HG03460 (cell line): ENCODE measurements at regions not wholly inside any gene's neighbourhood (a gene's known extent, or its start where the extent isn't known, plus 50 kb on each side); places are given as distances from the start of the nearest gene placed in this dataset.
"Not testable (repeated sequence)": the region's sequence is repeated elsewhere in the genome, so short reads cannot be mapped to it uniquely, and the experiment has no call there.

Source experiments
- ATAC-seq: cut with Tn5 transposase; IDR thresholded peaks from one replicate; pipeline ENCODE4 v1.9.1; 2021; ENCODE audit not compliant: unreplicated experiment

DNA sequence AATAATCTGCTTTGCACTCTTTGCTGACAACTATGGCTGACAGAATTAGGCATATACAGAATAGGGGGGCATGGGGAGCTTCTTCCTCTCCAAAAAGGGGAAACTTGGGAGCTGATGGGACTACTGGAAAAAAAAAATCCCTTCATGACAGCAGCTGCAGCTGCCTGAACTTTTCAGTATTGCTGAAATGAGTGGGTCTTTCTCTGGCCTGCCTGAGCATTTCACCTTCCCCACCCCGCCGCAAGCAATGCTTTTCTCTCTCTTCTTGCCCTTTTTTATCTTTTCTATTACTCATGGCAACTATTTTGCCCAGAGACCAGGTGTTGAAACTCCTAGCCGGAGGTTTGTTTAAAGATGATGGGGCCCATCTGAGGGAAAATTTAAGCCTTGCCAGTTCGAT, 244.9 kb downstream of the SEMA3D start:
- no peak for ATAC-seq

DNA sequence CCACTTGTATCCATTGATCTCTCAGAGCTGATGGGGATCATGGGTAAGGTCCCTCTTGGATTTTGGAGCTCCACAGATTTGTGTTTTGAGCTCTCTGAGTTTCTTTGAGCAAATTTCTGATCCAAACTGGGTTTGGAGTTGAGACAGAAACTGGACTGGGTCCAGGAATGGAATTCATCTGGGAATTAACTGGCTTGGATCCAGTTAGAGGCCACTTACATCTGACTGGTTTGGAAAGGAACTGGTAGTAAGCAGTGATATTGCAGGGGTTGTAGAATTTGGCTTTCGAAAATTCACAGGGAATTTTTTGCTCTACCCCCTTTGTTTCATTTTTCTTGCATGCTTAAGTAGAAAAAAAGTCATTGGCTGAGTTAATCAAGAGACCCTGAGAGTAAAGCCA, 245.6 kb downstream of the SEMA3D start:
- ATAC-seq, result no peak

DNA sequence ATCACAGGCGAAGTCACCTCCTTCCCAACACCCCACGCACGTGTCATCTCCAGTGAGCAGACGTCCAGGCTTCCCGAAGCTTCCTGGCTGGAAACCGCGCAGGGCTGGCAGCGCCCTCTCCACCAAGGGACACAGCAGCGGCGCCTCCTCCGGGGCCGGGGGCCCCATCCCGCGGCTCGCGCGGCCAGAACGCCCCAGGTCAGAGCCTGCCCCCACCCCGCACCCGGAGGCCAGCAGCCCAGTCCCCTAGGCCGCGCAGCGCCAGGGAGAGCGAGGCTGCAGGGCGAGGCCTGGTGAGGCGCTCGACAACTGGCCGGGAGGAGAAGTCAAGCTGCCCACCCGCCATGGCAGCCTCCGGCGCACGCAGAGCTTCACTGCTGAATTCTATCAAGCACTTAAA, 247.0 kb downstream of the SEMA3D start:
- ATAC-seq, result no peak

DNA sequence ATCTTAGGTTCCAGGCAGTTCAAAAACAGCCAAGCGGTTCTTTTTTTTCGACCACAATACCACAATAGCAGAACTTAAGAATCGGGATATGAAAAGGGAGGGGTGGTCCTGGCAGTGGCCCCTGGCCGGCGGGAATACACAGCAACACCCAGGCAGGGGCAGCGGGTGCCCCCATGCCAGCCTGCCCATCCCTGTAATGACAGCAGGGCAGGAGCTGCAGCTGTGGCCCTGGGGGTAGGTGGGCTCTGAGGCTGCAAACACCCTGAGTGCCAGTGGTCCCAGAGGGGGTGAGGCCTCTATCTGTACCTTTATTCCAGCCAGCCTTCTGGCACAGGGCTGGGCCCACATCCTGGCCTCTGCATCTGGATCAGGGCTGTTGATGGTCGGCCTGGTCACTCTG, 247.4 kb downstream of the SEMA3D start:
- no peak for ATAC-seq

DNA sequence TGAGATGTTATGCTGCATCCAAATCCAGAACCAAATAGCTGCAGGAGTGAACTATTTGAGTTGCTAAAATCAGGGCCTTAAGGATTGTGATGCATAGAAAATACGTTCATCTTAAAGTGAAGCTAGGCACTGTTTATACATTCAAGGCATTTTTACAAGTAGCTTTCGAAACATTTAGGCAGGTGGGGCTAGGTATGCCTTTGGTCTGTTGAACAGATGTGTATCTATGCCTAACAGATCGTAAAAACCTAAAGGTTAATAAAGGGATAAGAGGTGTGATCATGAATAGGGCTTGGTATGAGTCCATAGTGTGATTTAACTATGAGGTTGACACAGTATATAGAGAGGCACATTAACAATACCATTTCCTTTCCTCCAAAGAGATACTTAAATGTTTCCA, 262.5 kb downstream of the SEMA3D start:
- ATAC-seq, result no peak

DNA sequence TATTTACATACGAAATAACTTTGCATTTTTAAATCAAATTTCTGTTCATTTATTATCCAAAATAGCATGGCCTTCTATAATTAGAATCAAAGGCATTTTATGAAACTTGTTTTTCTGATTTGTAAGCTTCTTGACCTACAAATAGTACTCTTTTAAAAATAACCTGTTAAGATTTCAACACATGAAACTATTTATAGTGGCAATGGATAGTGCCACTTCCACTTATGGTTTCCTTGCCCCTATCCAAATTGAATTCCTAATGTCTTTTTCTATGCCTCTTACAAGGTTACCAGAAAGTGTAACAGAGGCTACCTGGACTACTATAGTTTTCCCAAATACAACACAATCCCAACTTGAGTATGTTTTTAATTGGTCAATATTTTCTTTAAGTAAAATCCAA, 263.5 kb downstream of the SEMA3D start:
- no peak for ATAC-seq

DNA sequence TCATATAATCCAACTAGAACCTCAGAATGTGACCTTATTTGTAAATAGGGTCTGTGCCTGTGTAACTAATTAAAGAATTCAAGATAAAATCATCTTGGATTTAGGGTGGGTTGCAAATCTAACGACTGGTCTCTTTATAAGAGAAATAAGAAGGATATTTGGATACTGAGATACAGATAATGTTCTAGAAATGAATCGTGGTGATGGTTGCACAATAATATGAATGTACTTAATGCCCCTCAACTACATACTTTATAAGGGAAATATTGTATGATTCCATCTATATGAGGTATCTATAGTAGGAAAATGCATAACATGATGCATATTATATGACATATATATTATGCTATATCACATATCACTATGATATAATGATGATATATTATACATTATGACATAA, 265.7 kb downstream of the SEMA3D start:
- ATAC-seq, result no peak

DNA sequence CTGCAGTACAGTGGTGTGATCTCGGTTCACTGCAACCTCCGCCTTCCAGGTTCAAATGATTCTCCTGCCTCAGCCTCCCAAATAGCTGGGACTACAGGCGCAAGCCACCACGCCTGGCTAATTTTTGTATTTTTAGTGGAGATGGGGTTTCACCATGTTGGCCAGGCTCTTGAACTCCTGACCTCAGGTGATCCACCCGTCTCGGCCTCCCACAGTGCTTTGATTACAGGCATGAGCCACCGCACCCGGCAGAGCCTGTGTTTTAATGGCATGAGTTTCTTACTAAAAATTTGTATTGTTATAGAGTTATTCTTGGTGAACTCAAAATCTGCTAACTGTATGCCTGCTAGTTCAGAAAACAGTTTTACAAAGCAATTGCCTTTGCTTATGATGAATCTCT, 269.9 kb downstream of the SEMA3D start:
- ATAC-seq, result not testable (repeated sequence)

DNA sequence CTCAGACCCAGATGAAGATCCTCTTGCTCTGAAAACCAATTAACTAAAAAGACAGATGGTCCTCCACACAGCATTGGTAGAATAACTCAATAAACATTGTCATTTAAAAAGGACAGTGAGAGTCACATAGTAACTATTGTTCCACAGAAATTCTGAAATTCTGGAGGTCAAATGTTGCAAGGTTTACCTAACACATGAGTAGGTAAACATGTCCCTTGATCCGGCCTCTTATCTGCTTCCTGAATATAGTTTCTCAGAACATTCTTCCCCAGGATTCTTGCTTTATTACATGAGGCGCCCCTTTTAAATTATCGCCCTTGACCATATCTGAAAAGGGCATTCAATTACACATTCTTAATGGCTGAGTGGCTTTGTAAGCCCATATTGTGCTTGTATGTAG, 270.7 kb downstream of the SEMA3D start:
- ATAC-seq, result no peak

DNA sequence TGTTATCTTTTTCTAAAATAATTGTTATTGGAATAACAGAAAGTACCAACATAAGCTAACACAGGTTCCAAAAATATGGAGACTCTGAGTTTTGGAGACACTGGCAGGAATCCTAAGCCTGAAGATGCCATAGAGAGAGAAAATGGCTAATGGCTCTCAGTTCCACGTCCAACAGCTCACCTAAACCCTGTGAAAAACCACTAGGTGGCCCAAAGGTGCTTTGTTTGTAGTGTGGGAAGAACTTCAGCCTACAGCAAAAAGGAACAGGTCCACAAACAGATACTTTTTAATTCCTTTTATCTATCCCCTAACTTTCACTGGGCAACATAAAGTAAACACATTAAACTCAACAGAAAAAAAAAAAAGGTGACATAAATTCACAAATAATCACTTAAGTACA, 272.3 kb downstream of the SEMA3D start:
- no peak for ATAC-seq

DNA sequence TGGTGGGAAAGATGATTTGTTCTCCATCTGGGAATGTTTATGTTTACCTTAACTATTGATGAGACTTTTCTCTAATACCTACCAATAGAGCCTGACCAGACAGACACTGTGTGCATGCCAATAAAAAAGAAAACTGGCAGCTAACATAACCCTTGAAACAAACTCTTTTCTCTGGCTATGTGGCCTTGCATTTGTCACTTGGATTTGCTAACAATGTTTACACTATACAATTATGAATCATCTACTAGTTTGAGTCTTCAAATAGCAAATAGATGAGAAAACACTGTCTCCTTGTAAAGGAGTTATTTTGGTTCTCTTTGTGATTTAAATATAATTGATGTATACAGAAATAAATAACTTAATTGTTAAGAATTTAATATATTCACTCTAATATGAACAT, 273.1 kb downstream of the SEMA3D start:
- ATAC-seq, result no peak

DNA sequence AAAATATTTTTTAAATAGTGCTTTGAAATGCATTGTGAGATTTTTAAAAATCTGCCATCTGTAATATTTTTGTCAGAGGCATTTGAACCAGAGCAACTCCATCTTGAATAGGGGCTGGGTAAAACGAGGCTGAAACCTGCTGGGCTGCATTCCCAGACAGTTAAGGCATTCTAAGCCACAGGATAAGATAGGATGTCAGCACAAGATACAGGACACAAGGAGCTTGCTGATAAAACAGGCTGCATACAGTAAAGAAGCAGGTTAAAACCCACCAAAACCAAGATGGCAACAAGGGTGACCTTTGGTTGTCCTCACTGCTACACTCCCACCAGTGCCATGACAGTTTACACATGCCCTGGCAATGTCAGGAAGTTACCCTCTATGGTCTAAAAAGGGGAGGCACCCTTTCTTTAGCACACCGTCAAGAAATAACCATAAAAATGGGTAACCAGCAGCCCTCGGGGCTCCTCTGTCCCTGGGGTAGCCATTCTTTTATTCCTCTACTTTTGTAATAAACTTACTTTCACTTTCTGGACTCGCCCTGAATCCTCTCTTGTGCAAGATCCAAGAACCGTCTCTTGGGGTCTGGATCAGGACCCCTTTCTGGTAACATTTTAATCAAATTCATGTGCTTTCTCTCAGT, 273.7 kb downstream of the SEMA3D start:
- no peak for ATAC-seq

DNA sequence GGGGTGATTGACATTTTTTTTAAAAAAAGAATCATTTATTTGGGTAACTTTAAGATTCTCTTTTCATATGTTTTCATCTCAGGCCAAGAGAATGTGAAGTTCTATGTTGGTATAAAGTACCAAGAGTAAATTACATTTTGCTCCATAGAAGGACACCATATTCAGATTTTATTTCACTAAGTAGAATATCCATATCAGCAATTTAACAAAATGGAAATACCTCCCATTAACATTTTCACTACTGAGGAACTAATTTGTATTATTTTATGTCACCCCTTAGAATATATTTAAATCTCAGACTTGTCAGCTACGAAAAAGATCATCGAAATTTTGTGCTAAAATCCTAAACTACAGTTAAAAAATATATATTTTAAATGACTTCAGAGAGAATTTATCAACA, 274.3 kb downstream of the SEMA3D start:
- ATAC-seq, result no peak

DNA sequence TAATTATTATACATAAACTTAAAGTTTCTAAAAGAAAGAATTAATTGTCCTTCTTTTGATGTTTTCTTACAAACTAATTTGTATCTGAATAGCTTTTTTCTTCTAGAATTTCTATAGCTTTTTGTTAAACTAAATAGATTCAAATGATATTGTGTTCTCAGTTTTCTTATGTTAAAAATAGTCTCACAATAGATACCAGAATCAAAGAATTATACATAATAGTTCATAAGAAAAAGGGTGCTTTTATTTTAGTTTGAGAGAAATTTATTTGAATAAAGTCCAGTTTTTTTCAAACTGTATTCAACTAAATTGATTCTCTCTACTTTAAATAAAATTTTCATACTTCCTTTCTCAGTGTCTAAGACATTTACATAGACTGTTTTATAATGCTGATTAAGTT, 274.8 kb downstream of the SEMA3D start:
- ATAC-seq, result no peak

DNA sequence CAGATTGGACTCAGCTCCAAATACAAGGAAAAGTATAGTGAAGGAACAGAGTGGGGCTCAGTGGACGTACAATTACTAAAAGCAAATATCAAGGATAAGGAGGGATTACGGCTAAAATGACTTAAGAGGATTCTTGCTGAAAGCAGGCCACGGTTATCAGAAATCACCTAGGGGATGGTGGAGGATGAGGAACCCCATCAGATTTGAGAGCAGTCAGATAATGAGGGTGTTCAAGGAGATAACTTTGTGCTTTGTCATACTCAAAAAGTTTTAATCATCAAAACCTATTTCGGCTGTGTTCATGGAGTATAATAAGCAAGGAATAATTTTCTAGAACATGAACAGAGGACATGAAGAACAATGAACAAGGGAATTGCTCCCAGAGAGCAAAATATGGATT, 275.8 kb downstream of the SEMA3D start:
- ATAC-seq, result no peak

DNA sequence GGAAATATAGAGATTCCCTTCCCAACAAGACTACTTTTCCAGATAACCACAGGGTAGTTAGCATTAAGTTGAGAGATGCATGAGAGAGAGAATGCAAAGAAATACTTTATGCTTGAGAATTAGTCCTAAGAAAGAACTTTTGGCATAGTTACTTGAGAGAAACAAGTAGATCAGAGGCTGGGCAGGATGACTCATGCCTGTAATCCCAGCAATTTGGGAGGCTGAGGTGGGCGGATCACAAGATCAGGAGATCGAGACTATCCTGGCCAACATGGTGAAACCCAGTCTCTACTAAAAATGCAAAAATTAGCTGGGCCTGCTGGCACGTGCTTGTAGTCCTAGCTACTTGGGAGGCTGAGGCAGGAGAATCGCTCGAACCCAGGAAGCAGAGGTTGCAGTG, 276.5 kb downstream of the SEMA3D start:
- not testable (repeated sequence) for ATAC-seq

DNA sequence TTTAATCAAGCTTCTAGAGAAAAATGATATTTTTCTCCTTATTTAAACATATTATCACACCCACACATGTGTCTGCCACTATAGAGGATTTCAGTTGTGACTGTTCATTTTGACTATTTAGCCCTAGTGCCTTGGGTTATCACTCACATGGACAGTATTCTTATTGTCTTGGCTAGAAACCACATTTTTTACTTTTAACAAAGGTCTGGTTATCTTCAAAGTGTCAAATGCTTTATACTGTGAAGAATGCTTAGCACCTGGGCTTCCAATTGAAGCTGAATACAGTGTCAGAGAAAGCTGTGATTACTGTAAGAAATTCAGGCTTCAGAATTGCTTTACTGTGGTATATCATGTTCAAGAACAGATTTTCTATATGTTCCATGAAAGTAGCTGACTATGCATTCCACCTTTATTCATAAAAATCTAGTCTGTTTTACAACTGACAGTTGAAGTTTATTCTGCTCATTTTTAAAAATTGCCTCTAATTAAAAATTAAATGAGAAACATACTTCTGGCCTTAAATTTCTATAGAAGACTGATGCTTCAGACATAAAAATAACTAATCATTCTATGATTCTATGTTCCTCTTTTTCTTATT, 278.6 kb downstream of the SEMA3D start:
- no peak for ATAC-seq

DNA sequence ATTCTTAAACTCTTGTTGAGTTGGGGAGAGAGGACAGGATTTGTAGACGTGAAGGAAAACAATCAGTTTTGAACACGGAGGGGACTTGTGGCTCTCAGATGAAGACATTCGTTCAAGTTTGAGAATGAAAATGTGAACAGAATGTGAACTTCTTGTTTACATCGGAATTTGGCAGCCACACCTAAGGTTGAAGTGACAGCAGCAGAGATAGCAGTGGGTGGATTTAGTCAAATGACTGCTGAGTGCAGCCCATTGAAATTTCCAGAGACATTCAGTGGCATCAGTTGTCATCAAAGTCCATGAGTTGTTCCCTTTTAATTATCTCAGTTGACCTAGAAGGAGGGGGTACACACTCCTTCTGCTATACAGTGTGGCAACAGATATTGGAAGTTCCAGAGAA, 280.0 kb downstream of the SEMA3D start:
- ATAC-seq, result no peak

DNA sequence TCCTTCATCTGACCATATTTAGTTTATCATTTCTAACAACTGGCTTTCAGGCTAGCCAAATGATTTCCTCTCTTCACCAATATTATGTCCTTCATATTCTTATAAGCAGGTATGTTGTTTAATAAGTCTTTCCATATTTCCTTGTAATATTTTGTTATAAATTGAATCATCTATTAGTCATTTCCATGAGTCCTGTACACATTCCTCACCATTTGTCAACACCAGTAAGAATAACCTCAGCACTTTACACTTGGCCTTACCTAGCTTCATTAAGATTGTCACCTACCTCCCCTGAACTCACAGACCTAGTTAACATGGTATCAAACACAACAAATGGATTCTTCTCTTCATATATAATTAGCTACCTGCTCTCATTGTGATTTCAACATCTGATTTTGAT, 282.3 kb downstream of the SEMA3D start:
- no peak for ATAC-seq

DNA sequence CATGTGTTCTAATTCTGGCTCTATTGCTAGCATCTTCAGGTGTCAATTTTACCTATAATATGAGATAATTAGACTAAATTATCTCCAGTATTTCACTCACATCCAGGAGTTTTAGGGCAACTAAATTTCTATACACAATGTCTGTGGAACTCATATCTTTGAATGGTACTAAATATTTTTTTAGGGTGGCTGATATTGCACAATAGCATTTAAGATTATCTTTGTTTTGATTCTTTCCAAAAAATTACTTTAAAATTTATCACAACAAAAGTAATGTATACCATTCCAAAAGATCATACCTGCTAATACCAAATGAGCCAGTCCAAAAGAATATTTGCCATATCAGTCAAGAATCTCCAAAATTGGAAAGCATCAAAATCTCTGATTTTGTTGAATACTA, 285.5 kb downstream of the SEMA3D start:
- ATAC-seq, result no peak

DNA sequence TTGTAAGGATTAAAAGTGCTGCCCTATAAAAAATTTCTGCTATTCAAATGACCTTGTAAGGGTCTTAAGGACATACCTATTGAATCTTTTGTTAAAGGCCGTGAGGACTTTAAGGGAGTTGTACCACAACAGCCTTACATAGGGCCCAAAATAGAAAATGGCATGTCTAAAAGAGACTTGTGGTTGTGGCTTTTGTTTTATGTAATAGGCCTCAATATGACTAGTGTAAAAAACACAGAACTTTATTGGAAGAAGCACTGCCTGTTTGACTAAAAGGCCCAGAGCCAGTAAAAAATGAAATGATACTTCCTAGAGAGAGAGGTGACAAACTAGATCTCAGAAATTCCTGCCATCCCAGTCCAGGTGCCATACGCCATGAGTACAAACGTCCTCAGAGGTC, 286.6 kb downstream of the SEMA3D start:
- no peak for ATAC-seq

DNA sequence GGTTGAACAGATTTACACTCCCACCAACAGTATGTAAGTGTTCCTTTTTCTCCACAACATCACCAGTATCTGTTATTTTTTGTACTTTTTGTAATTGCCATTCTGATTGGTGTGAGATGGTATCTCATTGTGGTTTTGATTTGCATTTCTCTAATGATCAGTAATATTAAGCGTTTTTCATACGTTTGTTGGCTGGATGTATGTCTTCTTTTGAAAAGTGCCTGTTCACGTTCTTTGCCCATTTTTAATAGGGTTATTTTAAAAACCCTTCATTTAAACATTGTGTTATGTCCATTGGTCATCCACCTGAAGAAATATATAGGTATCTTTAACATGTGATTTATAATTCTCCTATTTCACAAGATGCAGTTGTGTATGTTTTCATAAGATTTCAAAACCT, 291.3 kb downstream of the SEMA3D start:
- no peak for ATAC-seq

DNA sequence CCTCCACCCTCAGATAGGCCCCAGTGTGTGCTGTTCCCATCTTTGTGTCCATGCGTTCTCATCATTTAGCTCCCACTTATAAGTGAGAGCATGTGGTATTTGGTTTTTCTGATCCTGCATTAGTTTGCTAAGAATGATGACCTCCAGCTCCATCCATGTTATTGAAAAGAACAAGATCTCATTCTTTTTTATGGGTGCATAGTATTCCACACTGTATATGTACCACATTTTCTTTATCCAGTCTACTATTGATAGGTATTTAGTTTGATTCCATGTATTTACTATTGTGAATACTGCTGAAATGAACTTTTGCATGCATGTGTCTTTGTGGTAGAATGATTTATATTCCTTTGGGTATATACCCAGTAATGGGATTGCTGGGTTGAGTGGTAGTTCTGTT, 303.3 kb downstream of the SEMA3D start:
- not testable (repeated sequence) for ATAC-seq
